Mammary epithelial cell (primary cell): ENCODE measurements at regions not wholly inside any gene's neighbourhood (a gene's known extent, or its start where the extent isn't known, plus 50 kb on each side); places are given as distances from the start of the nearest gene placed in this dataset.

Source experiments
- EZH2 ChIP-seq: IDR thresholded peaks from 2 replicates; pipeline ENCODE4 v1.6.1; 2012; ENCODE audit warnings: low read length, inconsistent platforms, borderline replicate concordance
- TF ChIP-seq, protein P1 (sequence below), 2 donors: IDR thresholded peaks in 1 of 2; conservative IDR thresholded peaks in 1 of 2; 2 replicates each; pipeline ENCODE4 v1.5.1; 2011 to 2012; ENCODE audit warnings: inconsistent platforms in 2 of 2, low read length in 2 of 2, mild to moderate bottlenecking in 2 of 2, control low read depth in 1 of 2, low read depth in 1 of 2; ENCODE audit not compliant: insufficient read depth in 1 of 2; ENCODE audit errors: extremely low read depth in 1 of 2

GRCh38 chr15:100740138-100740537 is 137.7 kb downstream of the ASB7 start:
- TF ChIP-seq, protein P1, sequence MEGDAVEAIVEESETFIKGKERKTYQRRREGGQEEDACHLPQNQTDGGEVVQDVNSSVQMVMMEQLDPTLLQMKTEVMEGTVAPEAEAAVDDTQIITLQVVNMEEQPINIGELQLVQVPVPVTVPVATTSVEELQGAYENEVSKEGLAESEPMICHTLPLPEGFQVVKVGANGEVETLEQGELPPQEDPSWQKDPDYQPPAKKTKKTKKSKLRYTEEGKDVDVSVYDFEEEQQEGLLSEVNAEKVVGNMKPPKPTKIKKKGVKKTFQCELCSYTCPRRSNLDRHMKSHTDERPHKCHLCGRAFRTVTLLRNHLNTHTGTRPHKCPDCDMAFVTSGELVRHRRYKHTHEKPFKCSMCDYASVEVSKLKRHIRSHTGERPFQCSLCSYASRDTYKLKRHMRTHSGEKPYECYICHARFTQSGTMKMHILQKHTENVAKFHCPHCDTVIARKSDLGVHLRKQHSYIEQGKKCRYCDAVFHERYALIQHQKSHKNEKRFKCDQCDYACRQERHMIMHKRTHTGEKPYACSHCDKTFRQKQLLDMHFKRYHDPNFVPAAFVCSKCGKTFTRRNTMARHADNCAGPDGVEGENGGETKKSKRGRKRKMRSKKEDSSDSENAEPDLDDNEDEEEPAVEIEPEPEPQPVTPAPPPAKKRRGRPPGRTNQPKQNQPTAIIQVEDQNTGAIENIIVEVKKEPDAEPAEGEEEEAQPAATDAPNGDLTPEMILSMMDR (conservative IDR thresholded peaks at IDR 0.05 in 1 of 2, IDR thresholded peaks at IDR 0.05 in 1 of 2; ENCODE audit: extremely low read depth in 1 of 2, insufficient read depth in 1 of 2, low read depth in 1 of 2, low read length in 2 of 2): no peak
- TF ChIP-seq EZH2: no peak
